LNCAP (cell line): ENCODE measurements at regions not wholly inside any gene's neighbourhood (a gene's known extent, or its start where the extent isn't known, plus 50 kb on each side); places are given as distances from the start of the nearest gene placed in this dataset.

Source experiments
- TF ChIP-seq, protein P1 (sequence below): fragments of 450-650 bp; IDR thresholded peaks from 2 replicates; pipeline ENCODE4 v1.5.1; 2017; ENCODE audit warnings: mild to moderate bottlenecking

- TF ChIP-seq, protein P1, sequence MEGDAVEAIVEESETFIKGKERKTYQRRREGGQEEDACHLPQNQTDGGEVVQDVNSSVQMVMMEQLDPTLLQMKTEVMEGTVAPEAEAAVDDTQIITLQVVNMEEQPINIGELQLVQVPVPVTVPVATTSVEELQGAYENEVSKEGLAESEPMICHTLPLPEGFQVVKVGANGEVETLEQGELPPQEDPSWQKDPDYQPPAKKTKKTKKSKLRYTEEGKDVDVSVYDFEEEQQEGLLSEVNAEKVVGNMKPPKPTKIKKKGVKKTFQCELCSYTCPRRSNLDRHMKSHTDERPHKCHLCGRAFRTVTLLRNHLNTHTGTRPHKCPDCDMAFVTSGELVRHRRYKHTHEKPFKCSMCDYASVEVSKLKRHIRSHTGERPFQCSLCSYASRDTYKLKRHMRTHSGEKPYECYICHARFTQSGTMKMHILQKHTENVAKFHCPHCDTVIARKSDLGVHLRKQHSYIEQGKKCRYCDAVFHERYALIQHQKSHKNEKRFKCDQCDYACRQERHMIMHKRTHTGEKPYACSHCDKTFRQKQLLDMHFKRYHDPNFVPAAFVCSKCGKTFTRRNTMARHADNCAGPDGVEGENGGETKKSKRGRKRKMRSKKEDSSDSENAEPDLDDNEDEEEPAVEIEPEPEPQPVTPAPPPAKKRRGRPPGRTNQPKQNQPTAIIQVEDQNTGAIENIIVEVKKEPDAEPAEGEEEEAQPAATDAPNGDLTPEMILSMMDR = no peak
Measured at GRCh38 chr22:27535452-27535851, 266.1 kb downstream of the MN1 start.

DNA sequence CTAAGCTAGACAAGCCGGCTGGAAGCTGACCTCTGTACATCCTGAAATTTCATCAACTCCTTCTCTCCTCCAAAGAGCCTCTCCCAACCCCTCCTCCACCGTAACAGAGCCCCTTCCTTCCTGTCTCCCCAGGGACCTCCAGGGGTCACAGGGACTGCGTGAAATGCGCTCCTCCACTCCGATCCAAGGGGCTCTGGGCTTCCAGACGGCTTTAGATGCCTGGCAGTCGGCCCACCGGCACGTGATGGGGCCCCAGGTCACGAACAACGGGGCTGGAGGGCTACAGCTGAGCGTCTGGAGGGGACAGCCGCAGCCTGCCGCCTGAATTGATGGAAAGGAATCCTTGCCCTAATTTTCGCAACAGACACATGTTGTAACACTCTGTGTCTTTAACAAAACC, 264.1 kb downstream of the MN1 start:
- TF ChIP-seq, protein P1 = no peak

GRCh38 chr22:27538666-27539065, 262.9 kb downstream of the MN1 start:
- TF ChIP-seq, protein P1 = no peak

GRCh38 chr22:27540247-27540646, 261.3 kb downstream of the MN1 start:
- TF ChIP-seq, protein P1 = no peak

GRCh38 chr22:27540656-27541396, 260.7 kb downstream of the MN1 start:
- TF ChIP-seq, protein P1 = no peak

DNA sequence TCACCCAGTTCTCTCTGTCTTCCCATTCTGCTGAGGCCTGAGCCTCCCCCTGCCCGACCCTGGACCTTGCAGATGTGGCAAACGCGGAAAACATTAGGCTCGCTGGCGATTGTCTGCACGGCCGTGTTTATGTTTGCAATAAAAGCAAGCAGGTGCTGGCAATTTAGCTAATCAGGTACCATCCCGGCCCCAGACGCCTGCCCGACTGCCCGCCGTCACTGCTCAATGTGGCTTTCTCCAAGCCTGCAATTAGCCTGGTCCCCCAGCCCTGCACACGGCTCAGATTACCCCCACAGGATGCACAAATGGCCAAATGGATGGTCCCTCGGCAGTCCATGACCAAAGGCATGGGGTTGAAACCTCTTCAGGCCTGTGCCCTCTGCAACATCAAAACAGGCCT, 259.7 kb downstream of the MN1 start:
- TF ChIP-seq, protein P1 = no peak

DNA sequence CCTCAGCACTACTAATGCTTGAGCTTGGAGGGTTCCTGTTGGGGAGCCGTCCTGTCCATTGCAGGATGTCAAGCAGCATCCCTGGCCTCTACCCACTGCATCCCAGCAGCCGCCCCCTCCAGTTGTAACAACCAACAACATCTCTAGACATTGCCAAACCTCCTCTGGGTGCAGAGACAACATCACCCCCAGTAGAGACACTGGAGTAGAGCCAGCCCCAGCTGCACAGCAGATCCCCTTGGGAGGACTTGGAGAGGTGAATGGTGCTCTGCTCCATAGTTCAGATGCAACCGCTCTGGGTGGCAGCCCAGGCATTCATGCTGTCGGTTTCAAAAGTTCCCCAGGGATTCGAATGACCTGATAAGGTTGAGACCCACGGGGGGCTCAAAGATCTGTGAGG, 259.0 kb downstream of the MN1 start:
- TF ChIP-seq, protein P1 = no peak

DNA sequence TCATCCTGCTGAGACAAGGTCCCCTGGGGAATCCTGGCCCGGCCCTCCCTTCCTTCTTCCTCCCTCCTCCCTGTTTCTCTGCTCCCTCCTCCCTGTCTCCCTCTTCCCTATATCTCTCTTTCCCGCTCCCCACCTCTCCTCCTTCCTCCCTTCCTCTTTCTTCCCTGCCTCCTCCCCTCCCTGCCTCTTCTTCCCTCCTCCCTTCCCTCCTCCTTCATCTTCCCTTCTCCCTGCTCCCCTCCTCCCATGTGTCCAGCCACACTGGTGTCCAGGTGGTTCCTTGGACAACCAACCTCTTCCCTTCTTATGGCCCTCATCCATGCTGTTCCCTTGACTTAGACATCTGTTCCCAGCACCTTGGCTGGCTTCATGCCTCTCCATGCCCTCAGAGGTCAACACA, 258.1 kb downstream of the MN1 start:
- TF ChIP-seq, protein P1 = no peak
